CD4-positive, CD25-positive, alpha-beta regulatory T cell (primary cell): ENCODE measurements at regions not wholly inside any gene's neighbourhood (a gene's known extent, or its start where the extent isn't known, plus 50 kb on each side); places are given as distances from the start of the nearest gene placed in this dataset.

Experiments
- ATAC-seq, 2 donors: fragments of 150-1000 bp; cut with Tn5 transposase; one replicate each; pipeline ENCODE4 v1.10.0; 2021; ENCODE audit warnings: low read depth in 2 of 2, moderate number of reproducible peaks in 2 of 2, moderate library complexity in 1 of 2
- DNase-seq, 3 donors: peaks; one replicate each; pipeline versions ENCODE4 v3.0.0 to v3.0.0-alpha.2; 2012 to 2022; ENCODE audit warnings: mixed read lengths in 1 of 3
- H3K27ac ChIP-seq: one replicate; pipeline ENCODE4 v1.7.0; 2013; ENCODE audit warnings: mild to moderate bottlenecking, low read length; ENCODE audit not compliant: insufficient read depth, poor library complexity, severe bottlenecking
- H3K27me3 ChIP-seq: one replicate; pipeline ENCODE4 v1.7.0; 2013; ENCODE audit warnings: low read length; ENCODE audit not compliant: control insufficient read depth, insufficient read depth
- H3K36me3 ChIP-seq: one replicate; pipeline ENCODE4 v1.7.0; 2013; ENCODE audit warnings: mild to moderate bottlenecking, low read length, moderate library complexity; ENCODE audit not compliant: control insufficient read depth, insufficient read depth
- H3K4me1 ChIP-seq: 2 replicates; pipeline ENCODE4 v1.7.0; 2013; ENCODE audit warnings: mild to moderate bottlenecking, low read length; ENCODE audit not compliant: insufficient read depth, control insufficient read depth, poor library complexity, severe bottlenecking
- H3K4me3 ChIP-seq: one replicate; pipeline ENCODE4 v1.7.0; 2013; ENCODE audit warnings: low read depth, mild to moderate bottlenecking, low read length, moderate library complexity
- H3K9me3 ChIP-seq, 2 experiments: 1 replicate in 1 of 2; 2 replicates in 1 of 2; pipeline ENCODE4 v1.7.0; 2013; ENCODE audit warnings: low read length in 2 of 2, mild to moderate bottlenecking in 1 of 2, moderate library complexity in 1 of 2; ENCODE audit not compliant: control insufficient read depth in 2 of 2
- H3K27ac Mint-ChIP-seq, 3 donors: one replicate each; pipeline ENCODE4 v1.8.0; 2020 to 2022; ENCODE audit warnings: mild to moderate bottlenecking in 3 of 3, mixed read lengths in 3 of 3, moderate library complexity in 2 of 3
- H3K27me3 Mint-ChIP-seq: one replicate; pipeline ENCODE4 v1.8.0; 2022; ENCODE audit warnings: mild to moderate bottlenecking, mixed read lengths
- H3K36me3 Mint-ChIP-seq: one replicate; pipeline ENCODE4 v1.8.0; 2020; ENCODE audit warnings: mixed read lengths
- H3K4me1 Mint-ChIP-seq, 4 donors: one replicate each; pipeline ENCODE4 v1.8.0; 2020 to 2022; ENCODE audit warnings: mixed read lengths in 4 of 4, mild to moderate bottlenecking in 1 of 4
- H3K4me3 Mint-ChIP-seq, 4 donors: one replicate each; pipeline ENCODE4 v1.8.0; 2020 to 2022; ENCODE audit warnings: mild to moderate bottlenecking in 4 of 4, mixed read lengths in 4 of 4, moderate library complexity in 3 of 4
- H3K9me3 Mint-ChIP-seq, 7 donors: one replicate each; pipeline ENCODE4 v1.8.0; 2020 to 2022; ENCODE audit warnings: mixed read lengths in 7 of 7, mild to moderate bottlenecking in 3 of 7, moderate library complexity in 2 of 7

GRCh38 chr3:168330983-168331382 lies 235.3 kb upstream of the GOLIM4 start:
- no peak overlapping the region for H3K4me3 Mint-ChIP-seq
- DNase-seq: no peak

DNA sequence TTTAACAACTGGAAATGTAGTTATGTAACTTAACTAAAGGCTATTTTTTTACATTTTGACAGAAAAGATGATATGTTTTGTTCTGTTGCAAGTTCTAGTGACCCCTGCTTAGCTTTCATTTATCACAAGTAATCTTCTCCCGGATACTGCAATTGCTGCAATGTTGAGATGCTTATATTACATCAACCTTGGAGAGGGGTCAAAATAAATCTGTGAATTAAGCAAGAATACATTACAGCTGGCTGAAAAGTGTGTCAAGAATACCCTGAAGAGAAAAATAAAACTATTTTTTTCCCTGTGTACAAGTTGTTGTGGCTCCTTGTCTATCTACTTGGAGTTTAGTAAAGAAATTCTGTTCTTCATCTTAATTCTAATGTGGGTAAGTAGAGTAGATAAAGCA lies 232.1 kb upstream of the GOLIM4 start:
- H3K9me3 ChIP-seq: no peaks in the 10 kb centered on the region
- H3K4me1 Mint-ChIP-seq: no peaks in the 10 kb centered on the region
- no peaks in the 10 kb centered on the region for H3K36me3 ChIP-seq
- no peak overlapping the region for H3K4me3 ChIP-seq
- DNase-seq (no peak), ATAC-seq (no peak)
- no peaks in the 10 kb centered on the region for H3K27me3 ChIP-seq
- H3K4me1 ChIP-seq: no peaks in the 10 kb centered on the region
- H3K27me3 Mint-ChIP-seq: no peaks in the 10 kb centered on the region
- no peaks in the 10 kb centered on the region for H3K36me3 Mint-ChIP-seq
- H3K27ac ChIP-seq: no peak overlapping the region
- peak overlapping the region in 1 of 3 donors; percentile 30 for H3K27ac Mint-ChIP-seq
- H3K9me3 Mint-ChIP-seq: peaks cover 0 to 5% (median 3%) of the 10 kb centered on the region in 7 donors
- no peak overlapping the region for H3K4me3 Mint-ChIP-seq

More at GRCh38 chr3:168330983-168331382, 235.3 kb upstream of the GOLIM4 start:
- Histone ChIP-seq H3K4me1 (no peaks in the 10 kb centered on the region), H3K4me3 (no peak overlapping the region), H3K27me3 (no peaks in the 10 kb centered on the region), H3K36me3 (no peaks in the 10 kb centered on the region), H3K9me3 (no peaks in the 10 kb centered on the region), H3K27ac (no peak overlapping the region)
- no peaks in the 10 kb centered on the region for H3K27me3 Mint-ChIP-seq
- H3K9me3 Mint-ChIP-seq: peaks cover 2 to 7% (median 3%) of the 10 kb centered on the region in 7 donors
- H3K36me3 Mint-ChIP-seq: no peaks in the 10 kb centered on the region
- H3K27ac Mint-ChIP-seq: no peak overlapping the region
- no peak for ATAC-seq
- no peaks in the 10 kb centered on the region for H3K4me1 Mint-ChIP-seq

- H3K27me3 Mint-ChIP-seq: no peaks in the 10 kb centered on the region
- Histone ChIP-seq H3K36me3 (no peaks in the 10 kb centered on the region), H3K9me3 (no peaks in the 10 kb centered on the region), H3K4me1 (no peaks in the 10 kb centered on the region), H3K4me3 (no peak overlapping the region), H3K27ac (no peak overlapping the region), H3K27me3 (no peaks in the 10 kb centered on the region)
- H3K4me3 Mint-ChIP-seq: no peak overlapping the region
- no peak overlapping the region for H3K27ac Mint-ChIP-seq
- H3K4me1 Mint-ChIP-seq: no peaks in the 10 kb centered on the region
- ATAC-seq (no peak), DNase-seq (no peak)
- H3K9me3 Mint-ChIP-seq: peaks cover under 1 to 7% (median 3%) of the 10 kb centered on the region in 7 donors
- no peaks in the 10 kb centered on the region for H3K36me3 Mint-ChIP-seq
Measured at GRCh38 chr3:168325684-168326083, 230.0 kb upstream of the GOLIM4 start.

DNA sequence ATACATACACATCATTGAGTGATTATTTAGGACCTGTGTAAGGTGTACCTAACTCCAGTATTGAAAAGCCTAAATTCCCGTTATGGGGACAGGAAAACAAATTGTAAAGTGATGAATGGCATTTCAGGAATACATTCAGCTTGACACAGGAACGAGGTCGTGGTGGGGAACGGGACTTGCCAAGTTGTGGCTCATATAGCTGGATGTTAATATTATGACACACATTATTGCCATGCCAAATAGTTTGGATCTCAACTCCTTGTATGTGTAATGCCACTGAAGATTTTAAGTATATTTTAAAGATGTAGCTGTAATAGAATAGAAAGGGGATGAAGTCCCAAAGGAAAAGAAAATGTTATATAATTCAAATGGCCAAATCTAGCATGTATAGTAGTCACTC lies 227.2 kb upstream of the GOLIM4 start:
- DNase-seq: no peak
- no peak overlapping the region for H3K27ac Mint-ChIP-seq
- H3K4me3 Mint-ChIP-seq: no peak overlapping the region
- H3K9me3 ChIP-seq: no peaks in the 10 kb centered on the region
- no peaks in the 10 kb centered on the region for H3K27me3 ChIP-seq
- no peaks in the 10 kb centered on the region for H3K27me3 Mint-ChIP-seq
- H3K4me3 ChIP-seq: no peak overlapping the region
- no peaks in the 10 kb centered on the region for H3K36me3 Mint-ChIP-seq
- H3K27ac ChIP-seq: no peak overlapping the region
- no peak for ATAC-seq
- no peaks in the 10 kb centered on the region for H3K36me3 ChIP-seq
- H3K9me3 Mint-ChIP-seq: peaks cover 0 to 10% (median 3%) of the 10 kb centered on the region in 7 donors
- H3K4me1 ChIP-seq: no peaks in the 10 kb centered on the region
- no peaks in the 10 kb centered on the region for H3K4me1 Mint-ChIP-seq

DNA sequence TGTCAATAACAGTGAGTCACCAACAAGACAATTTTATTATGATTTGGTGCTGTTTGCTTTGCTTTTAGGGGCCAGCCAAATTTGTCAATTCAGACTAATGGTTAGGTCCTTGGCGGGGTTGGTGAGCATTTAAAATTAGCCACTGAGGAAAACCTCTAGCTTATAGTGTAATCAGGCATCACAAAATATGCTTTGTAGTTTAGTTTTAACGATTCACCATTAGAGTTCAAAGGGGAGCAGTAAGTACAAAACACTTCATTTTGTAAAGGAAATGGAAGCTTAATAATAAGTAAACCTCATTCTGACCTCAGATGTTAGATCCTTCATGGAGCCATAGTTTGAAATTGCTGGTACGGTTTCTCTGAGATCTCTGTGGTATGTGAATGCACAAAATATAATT lies 218.4 kb upstream of the GOLIM4 start:
- H3K4me3 Mint-ChIP-seq: no peak overlapping the region
- Histone ChIP-seq H3K4me1 (no peaks in the 10 kb centered on the region), H3K4me3 (no peak overlapping the region), H3K27me3 (no peaks in the 10 kb centered on the region), H3K27ac (no peak overlapping the region), H3K9me3 (no peaks in the 10 kb centered on the region), H3K36me3 (no peaks in the 10 kb centered on the region)
- ATAC-seq (no peak), DNase-seq (no peak)
- H3K4me1 Mint-ChIP-seq: no peaks in the 10 kb centered on the region
- H3K27ac Mint-ChIP-seq: no peak overlapping the region
- H3K27me3 Mint-ChIP-seq: no peaks in the 10 kb centered on the region
- peaks cover 0 to 6% (median 1%) of the 10 kb centered on the region in 7 donors for H3K9me3 Mint-ChIP-seq
- no peaks in the 10 kb centered on the region for H3K36me3 Mint-ChIP-seq

DNA sequence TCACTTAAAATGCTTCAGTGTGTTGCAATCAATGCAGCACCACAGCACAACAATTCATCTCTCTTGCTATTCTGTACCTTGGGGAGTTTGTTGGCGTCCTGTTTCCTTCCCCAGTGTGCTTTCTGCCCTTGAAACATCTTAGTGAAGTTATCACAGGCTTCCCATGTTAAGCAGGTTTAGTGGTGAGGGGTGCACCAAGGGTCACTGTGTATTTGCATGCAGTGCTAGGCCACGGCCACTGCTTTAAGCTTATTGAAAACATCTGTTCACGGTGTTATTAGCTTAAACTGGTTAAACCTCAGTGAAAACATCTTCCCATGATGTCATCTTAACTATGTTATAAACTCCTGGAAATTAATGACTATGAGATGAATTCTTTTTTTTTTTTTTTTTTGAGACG lies 217.3 kb upstream of the GOLIM4 start:
- no peaks in the 10 kb centered on the region for H3K27me3 Mint-ChIP-seq
- no peak for DNase-seq
- H3K4me1 Mint-ChIP-seq: no peaks in the 10 kb centered on the region
- no peak overlapping the region for H3K27ac ChIP-seq
- H3K4me1 ChIP-seq: no peaks in the 10 kb centered on the region
- no peaks in the 10 kb centered on the region for H3K36me3 Mint-ChIP-seq
- no peak overlapping the region for H3K4me3 Mint-ChIP-seq
- H3K4me3 ChIP-seq: no peak overlapping the region
- no peaks in the 10 kb centered on the region for H3K36me3 ChIP-seq
- H3K9me3 ChIP-seq: no peaks in the 10 kb centered on the region
- H3K27ac Mint-ChIP-seq: no peak overlapping the region
- H3K27me3 ChIP-seq: no peaks in the 10 kb centered on the region
- ATAC-seq: no peak
- peaks cover 0 to 4% (median 3%) of the 10 kb centered on the region in 7 donors for H3K9me3 Mint-ChIP-seq

GRCh38 chr3:168307893-168308292 lies 212.2 kb upstream of the GOLIM4 start:
- Mint-ChIP-seq H3K27me3 (no peaks in the 10 kb centered on the region), H3K4me1 (no peaks in the 10 kb centered on the region), H3K27ac (no peak overlapping the region), H3K4me3 (no peak overlapping the region), H3K9me3 (peaks cover 0 to 13% (median 8%) of the 10 kb centered on the region in 7 donors), H3K36me3 (no peaks in the 10 kb centered on the region)
- Histone ChIP-seq H3K4me3 (no peak overlapping the region), H3K27me3 (no peaks in the 10 kb centered on the region), H3K36me3 (no peaks in the 10 kb centered on the region), H3K9me3 (peaks cover 0 to 1% of the 10 kb centered on the region in 2 experiments), H3K27ac (no peak overlapping the region), H3K4me1 (no peaks in the 10 kb centered on the region)
- DNase-seq (no peak), ATAC-seq (no peak)

GRCh38 chr3:168295027-168295426 lies 199.3 kb upstream of the GOLIM4 start:
- peaks cover under 1 to 11% (median 2%) of the 10 kb centered on the region in 7 donors for H3K9me3 Mint-ChIP-seq
- Histone ChIP-seq H3K4me3 (no peak overlapping the region), H3K4me1 (no peaks in the 10 kb centered on the region), H3K27me3 (no peaks in the 10 kb centered on the region), H3K9me3 (no peaks in the 10 kb centered on the region), H3K27ac (no peak overlapping the region), H3K36me3 (no peaks in the 10 kb centered on the region)
- no peaks in the 10 kb centered on the region for H3K4me1 Mint-ChIP-seq
- ATAC-seq (no peak), DNase-seq (no peak)
- no peaks in the 10 kb centered on the region for H3K36me3 Mint-ChIP-seq
- H3K27me3 Mint-ChIP-seq: no peaks in the 10 kb centered on the region
- H3K4me3 Mint-ChIP-seq: no peak overlapping the region
- no peak overlapping the region for H3K27ac Mint-ChIP-seq
